NB4 (cell line): ENCODE measurements at regions not wholly inside any gene's neighbourhood (a gene's known extent, or its start where the extent isn't known, plus 50 kb on each side); places are given as distances from the start of the nearest gene placed in this dataset.
"Not testable (repeated sequence)": the region's sequence is repeated elsewhere in the genome, so short reads cannot be mapped to it uniquely, and the experiment has no call there.

Experiments
- DNase-seq: peaks from one replicate; pipeline ENCODE4 v3.0.0; 2010; ENCODE audit warnings: low read depth
- H3K4me3 ChIP-seq: one replicate; pipeline ENCODE4 v1.5.1; 2011; ENCODE audit warnings: mild to moderate bottlenecking, low read depth, low read length, moderate library complexity
- MYC ChIP-seq: IDR thresholded peaks from 2 replicates; pipeline ENCODE4 v1.6.1; 2011; ENCODE audit warnings: low read depth, low read length
- POLR2A ChIP-seq: IDR thresholded peaks from 2 replicates; pipeline ENCODE4 v1.6.1; 2011; ENCODE audit warnings: mild to moderate bottlenecking; ENCODE audit not compliant: insufficient read length; ENCODE audit errors: extremely low read depth
- TF ChIP-seq, protein P1 (sequence below): IDR thresholded peaks from one replicate; pipeline ENCODE4 v1.5.1; 2012; ENCODE audit warnings: low read depth, low read length
- TF ChIP-seq, protein P2 (sequence below): IDR thresholded peaks from 2 replicates; pipeline ENCODE4 v1.6.1; 2011; ENCODE audit warnings: low read depth, low read length

DNA sequence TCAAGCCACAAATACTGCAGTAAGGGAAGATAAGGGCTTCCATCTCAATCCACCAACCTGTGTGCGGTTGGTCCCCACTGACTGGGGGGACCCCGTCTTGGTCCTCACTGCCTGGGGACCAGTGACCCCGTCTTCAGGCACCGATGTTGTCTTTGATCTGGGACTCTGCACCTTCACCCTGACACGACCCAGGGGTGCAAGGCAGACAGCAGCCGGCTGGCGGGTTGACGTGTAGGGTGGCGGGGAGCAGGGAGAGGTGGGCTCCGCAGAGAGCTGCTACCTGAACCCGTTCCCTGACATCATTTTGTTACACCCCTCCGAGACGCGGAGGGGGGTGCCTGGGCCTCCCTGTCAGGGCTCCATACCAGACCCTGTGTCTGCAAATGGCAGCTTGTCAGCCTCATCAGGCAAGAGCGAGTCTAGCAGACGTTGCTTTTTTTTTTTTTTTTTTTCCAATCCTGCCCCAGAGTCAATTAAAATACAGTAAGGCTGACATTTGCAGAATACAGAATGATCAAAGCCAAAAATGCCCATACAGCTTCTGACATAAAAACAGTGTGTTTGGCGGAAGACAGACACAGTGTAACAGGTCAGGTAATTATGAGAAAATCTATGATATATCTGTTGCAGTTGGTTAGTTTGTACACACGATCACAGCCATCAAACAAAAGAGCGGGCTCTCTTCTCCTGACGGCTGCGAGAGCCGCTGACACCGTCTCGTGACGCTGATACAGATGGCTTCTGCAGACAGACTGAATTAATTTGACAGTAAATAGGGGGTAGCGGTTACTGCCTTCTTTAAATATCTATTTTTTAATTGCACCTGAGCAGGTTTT, 118.6 kb downstream of the CRLF2 start:
- TF ChIP-seq POLR2A = no peak
- TF ChIP-seq, protein P1, sequence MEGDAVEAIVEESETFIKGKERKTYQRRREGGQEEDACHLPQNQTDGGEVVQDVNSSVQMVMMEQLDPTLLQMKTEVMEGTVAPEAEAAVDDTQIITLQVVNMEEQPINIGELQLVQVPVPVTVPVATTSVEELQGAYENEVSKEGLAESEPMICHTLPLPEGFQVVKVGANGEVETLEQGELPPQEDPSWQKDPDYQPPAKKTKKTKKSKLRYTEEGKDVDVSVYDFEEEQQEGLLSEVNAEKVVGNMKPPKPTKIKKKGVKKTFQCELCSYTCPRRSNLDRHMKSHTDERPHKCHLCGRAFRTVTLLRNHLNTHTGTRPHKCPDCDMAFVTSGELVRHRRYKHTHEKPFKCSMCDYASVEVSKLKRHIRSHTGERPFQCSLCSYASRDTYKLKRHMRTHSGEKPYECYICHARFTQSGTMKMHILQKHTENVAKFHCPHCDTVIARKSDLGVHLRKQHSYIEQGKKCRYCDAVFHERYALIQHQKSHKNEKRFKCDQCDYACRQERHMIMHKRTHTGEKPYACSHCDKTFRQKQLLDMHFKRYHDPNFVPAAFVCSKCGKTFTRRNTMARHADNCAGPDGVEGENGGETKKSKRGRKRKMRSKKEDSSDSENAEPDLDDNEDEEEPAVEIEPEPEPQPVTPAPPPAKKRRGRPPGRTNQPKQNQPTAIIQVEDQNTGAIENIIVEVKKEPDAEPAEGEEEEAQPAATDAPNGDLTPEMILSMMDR = no peak
- TF ChIP-seq, protein P2, sequence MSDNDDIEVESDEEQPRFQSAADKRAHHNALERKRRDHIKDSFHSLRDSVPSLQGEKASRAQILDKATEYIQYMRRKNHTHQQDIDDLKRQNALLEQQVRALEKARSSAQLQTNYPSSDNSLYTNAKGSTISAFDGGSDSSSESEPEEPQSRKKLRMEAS = no peak
- no peak for TF ChIP-seq MYC
- no peak overlapping the region for H3K4me3 ChIP-seq
- no peak for DNase-seq

DNA sequence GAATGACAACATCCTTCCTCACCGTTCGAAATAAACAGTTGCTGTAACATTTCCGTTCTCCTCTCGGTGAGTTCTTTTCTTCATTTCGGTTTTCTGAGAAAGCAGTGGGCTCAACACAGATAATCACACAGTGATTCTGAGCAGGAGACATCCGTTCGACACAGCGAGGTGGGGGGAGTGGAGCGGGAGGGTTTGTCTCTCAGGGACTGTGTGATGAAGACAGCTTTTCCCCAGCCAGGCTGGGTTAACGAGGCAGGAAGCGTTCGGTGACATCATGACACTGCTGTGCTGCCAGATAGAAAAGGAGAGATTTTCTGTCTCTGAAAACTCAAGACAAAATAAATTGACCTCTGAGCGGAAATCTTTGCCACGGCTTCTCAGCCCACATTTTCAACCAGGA, 119.3 kb downstream of the CRLF2 start:
- TF ChIP-seq POLR2A (no peak), MYC (no peak)
- TF ChIP-seq, protein P1 = no peak
- H3K4me3 ChIP-seq = no peak overlapping the region
- no peak for DNase-seq

DNA sequence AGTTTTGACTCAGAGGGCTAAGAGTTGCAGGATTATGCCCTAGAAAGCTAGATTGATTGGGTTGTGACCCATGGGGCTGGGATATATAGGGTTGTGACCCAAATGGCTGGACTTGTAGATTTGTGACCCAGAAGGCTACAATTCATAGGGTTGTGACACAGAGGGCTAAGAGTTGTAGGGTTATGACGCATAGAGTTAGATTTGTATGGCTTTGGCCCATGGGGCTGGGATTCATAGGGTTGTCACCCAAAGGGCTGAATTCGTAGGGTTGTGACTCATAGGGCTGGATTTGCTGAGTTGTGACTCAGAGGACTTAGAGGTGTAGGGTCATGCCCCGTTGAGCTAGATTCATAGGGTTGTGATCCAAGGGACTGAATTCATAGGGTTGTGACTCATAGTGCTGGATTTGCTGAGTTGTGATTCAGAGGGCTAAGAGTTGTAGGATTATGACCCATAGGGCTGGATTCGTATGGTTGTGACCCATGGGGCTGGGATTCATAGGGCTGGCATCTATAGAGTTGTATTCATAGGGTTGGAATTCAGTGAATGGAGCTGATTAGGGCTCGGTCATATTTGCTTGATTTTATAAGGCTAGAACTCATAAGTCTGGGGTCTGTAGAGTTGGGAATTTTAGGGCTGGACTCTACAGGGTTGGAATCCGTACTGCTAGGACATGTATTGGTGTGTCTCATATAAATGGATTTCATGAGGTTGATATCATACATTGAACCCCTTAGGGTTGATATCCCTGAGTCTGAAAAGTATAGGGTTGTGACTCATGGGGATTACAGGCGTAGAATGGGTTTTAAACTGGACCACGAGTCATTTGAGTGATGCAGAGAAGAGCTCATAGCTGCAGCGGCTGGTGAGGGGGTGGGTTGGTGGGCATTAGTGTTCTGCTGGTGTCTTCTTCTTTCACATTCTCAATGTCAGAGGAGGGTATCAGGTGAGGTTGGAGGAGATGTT, 125.7 kb downstream of the CRLF2 start:
- TF ChIP-seq, protein P1 = no peak
- TF ChIP-seq MYC (no peak), POLR2A (no peak)
- TF ChIP-seq, protein P2 = no peak
- no peak overlapping the region for H3K4me3 ChIP-seq
- DNase-seq = no peak

DNA sequence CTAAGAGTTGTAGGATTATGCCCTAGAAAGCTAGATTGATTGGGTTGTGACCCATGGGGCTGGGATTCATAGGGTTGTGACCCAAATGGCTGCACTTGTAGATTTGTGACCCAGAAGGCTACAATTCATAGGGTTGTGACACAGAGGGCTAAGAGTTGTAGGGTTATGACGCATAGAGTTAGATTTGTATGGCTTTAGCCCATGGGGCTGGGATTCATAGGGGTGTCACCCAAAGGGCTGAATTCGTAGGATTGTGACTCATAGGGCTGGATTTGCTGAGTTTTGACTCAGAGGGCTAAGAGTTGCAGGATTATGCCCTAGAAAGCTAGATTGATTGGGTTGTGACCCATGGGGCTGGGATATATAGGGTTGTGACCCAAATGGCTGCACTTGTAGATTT, 126.6 kb downstream of the CRLF2 start:
- not testable (repeated sequence) for H3K4me3 ChIP-seq, DNase-seq

DNA sequence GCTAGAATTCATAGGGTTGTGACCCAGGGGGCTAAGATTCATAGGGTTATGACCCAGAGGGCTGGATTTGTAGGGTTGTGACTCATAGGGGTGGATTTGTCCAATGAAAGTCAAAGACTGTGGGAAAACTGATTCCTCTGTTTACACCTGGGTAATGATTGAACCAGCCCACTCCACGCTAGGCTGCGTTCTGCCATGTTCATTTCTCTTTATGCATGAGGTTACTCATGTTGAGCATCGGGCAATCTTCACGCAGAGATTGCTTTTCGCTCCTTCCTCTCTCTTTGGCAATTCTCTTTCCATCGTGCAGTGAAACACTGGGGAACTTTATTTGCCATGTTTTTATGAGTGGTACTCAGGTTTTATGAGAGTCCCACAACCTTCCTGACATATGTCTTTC, 127.8 kb downstream of the CRLF2 start:
- no peak for DNase-seq
- TF ChIP-seq POLR2A = no peak
- TF ChIP-seq, protein P2 = no peak
- no peak for TF ChIP-seq MYC
- TF ChIP-seq, protein P1 = no peak
- H3K4me3 ChIP-seq = no peak overlapping the region

DNA sequence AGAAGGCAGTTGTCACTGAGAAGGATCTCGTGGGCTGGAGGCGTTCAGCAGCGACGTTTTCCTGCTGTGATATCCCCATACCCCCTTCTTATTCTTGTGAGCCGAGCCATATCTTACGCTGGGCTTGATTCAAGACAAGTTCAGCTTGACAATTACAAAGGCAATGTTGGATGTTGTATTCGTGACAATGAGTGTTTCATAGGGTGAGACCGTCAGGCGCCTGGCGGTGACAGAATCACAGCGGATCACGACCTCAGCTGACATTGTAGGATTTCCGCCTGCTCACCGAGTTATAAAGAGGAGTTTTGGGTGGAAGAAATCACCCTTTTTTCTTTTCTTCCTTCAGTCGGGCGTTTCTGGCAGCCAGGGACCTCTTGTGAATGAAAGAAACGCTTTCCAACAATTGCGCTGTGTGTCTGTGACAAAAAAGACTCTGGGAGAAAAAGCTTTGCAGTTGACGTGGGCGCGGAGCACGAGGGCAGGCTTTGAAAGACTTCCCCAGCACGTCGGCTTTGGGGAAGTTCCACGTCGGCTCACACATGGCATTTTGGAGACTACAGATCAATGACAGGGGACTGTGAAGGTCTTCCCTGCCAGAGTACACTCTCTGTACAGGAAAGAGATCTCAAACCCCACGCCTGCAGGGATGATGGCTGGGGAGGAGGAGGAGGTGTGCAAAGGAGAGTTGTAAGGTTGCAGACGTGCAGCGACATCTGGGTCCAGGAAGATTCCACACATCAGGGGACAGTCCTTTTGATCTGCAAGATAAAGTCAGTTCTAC, 135.4 kb downstream of the CRLF2 start:
- DNase-seq = peak; percentile 16
- TF ChIP-seq, protein P2 = no peak
- TF ChIP-seq POLR2A (no peak), MYC (no peak)
- TF ChIP-seq, protein P1 = no peak
- H3K4me3 ChIP-seq = no peak overlapping the region
